T1000 (cell line): ENCODE measurements at regions not wholly inside any gene's neighbourhood (a gene's known extent, or its start where the extent isn't known, plus 50 kb on each side); places are given as distances from the start of the nearest gene placed in this dataset.

Experiments
- DNase-seq: peaks from one replicate; lab custom pipeline; 2025; ENCODE audit warnings: mixed read lengths; lab: John Stamatoyannopoulos, UW

- no peak for DNase-seq
Observed at GRCh38 chr6:148155293-148155692, 187.3 kb upstream of the SASH1 start.

GRCh38 chr6:148157841-148158240 is 184.8 kb upstream of the SASH1 start:
- no peak for DNase-seq

- no peak for DNase-seq
Observed at GRCh38 chr6:148164645-148165044, 178.0 kb upstream of the SASH1 start.

- no peak for DNase-seq
Observed at GRCh38 chr6:148166339-148166968, 176.2 kb upstream of the SASH1 start.

- no peak for DNase-seq
Observed at GRCh38 chr6:148169706-148170105, 172.9 kb upstream of the SASH1 start.

- DNase-seq = no peak
Observed at GRCh38 chr6:148170286-148170685, 172.4 kb upstream of the SASH1 start.

GRCh38 chr6:148173548-148173947 is 169.1 kb upstream of the SASH1 start:
- no peak for DNase-seq

- DNase-seq = no peak
Observed at GRCh38 chr6:148175550-148176188, 167.0 kb upstream of the SASH1 start.

- DNase-seq = peak; percentile 32
Observed at GRCh38 chr6:148177589-148178233, 164.9 kb upstream of the SASH1 start.

GRCh38 chr6:148179786-148180185 is 162.9 kb upstream of the SASH1 start:
- no peak for DNase-seq

- no peak for DNase-seq
Observed at GRCh38 chr6:148182378-148182777, 160.3 kb upstream of the SASH1 start.

GRCh38 chr6:148183776-148184175 is 158.9 kb upstream of the SASH1 start:
- no peak for DNase-seq

GRCh38 chr6:148186916-148187315 is 155.7 kb upstream of the SASH1 start:
- no peak for DNase-seq

- no peak for DNase-seq
Observed at GRCh38 chr6:148192310-148192709, 150.3 kb upstream of the SASH1 start.

- DNase-seq = no peak
Observed at GRCh38 chr6:148193063-148193680, 149.5 kb upstream of the SASH1 start.

GRCh38 chr6:148195511-148195910 is 147.1 kb upstream of the SASH1 start:
- no peak for DNase-seq

- DNase-seq = no peak
Observed at GRCh38 chr6:148199584-148199983, 143.1 kb upstream of the SASH1 start.

GRCh38 chr6:148200293-148200692 is 142.3 kb upstream of the SASH1 start:
- no peak for DNase-seq

GRCh38 chr6:148200781-148201180 is 141.9 kb upstream of the SASH1 start:
- DNase-seq = no peak

GRCh38 chr6:148203281-148203925 is 139.2 kb upstream of the SASH1 start:
- no peak for DNase-seq

- no peak for DNase-seq
Observed at GRCh38 chr6:148203970-148204369, 138.7 kb upstream of the SASH1 start.

- no peak for DNase-seq
Observed at GRCh38 chr6:148208298-148208697, 134.3 kb upstream of the SASH1 start.
